Brain pericyte (primary cell): ENCODE measurements at regions not wholly inside any gene's neighbourhood (a gene's known extent, or its start where the extent isn't known, plus 50 kb on each side); places are given as distances from the start of the nearest gene placed in this dataset.
A peak's percentile ranks its signal among the peaks of the same experiment; 100 is the strongest.
"Not testable (repeated sequence)": the region's sequence is repeated elsewhere in the genome, so short reads cannot be mapped to it uniquely, and the experiment has no call there.

Experiments used
- DNase-seq: peaks from one replicate; pipeline ENCODE4 v3.0.0-alpha.2; 2012; ENCODE audit warnings: low read depth, low spot score

- no peak for DNase-seq
Observed at GRCh38 chr13:99075268-99076191, 97.7 kb upstream of the DOCK9 start.

- no peak for DNase-seq
Observed at GRCh38 chr13:99078017-99078771, 100.3 kb upstream of the DOCK9 start.

DNA sequence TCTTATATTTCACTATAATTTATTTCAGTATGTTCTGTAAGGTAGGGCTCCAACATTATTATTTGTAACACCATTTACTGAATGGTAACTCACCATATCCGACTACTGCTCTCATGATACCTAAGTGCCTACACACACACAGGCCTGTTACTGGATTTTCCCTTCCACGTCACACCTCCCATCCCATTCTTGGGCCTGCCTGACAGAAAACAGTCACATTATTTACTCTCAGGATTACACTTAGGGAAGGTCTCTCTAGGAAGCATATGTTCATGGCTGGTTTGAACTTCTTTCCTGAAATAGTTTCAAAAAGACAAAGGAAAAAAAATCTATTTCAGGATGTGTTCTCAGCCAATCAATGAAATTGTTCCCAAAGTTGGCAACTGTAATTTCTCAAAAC, 102.3 kb upstream of the DOCK9 start:
- no peak for DNase-seq

DNA sequence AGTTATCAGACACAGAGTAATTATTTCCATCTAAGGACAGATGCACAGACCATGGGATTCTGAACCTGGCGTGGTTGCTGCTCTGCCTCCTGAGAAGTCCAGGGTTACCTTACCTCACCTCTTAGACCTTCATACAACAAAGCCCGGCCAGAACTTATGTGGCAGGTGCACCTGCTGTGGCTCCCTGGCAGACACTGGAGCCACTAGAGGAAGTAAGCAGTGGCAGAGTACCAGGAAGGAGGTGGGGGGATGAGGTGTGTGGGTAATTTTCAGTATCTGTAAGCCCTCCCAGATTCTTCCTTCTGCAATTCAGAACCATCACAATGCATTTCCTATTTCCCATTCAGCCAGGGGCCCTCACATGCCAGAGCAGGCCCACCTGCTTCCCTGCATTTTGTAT, 106.1 kb upstream of the DOCK9 start:
- DNase-seq, result no peak

DNA sequence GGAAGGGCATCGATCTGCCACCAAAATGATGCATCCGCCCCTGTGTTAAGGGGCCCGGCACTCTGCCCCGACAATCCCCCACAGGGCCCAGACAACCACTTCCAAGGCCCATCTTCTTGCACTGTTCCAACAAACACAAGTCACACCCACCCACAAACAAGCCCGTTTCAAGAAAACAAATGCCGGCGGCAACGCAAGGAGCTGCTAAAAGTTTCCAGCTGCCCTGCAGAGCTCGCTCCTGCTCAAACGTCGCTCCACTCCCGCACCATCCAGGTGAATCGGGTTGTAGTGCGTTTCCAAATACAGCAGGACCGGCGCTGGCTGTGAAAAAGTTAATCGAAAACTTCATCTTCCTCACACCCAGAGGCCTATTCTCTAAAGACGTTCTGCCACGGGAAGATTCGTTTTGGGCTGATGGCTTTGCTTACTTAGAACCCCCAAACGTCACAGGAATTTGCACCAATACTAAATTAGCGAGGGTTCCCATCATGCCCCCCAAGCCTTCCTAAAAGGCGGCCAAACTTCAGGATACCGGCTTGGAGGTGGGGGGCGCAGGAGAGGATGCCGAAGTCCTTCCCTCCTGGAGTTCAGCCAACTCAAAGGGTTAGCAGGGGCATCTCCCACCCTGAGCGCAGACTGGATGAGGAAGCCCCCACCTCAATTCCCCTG, 107.4 kb upstream of the DOCK9 start:
- no peak for DNase-seq

GRCh38 chr13:99085808-99086266, 108.0 kb upstream of the DOCK9 start:
- no peak for DNase-seq

DNA sequence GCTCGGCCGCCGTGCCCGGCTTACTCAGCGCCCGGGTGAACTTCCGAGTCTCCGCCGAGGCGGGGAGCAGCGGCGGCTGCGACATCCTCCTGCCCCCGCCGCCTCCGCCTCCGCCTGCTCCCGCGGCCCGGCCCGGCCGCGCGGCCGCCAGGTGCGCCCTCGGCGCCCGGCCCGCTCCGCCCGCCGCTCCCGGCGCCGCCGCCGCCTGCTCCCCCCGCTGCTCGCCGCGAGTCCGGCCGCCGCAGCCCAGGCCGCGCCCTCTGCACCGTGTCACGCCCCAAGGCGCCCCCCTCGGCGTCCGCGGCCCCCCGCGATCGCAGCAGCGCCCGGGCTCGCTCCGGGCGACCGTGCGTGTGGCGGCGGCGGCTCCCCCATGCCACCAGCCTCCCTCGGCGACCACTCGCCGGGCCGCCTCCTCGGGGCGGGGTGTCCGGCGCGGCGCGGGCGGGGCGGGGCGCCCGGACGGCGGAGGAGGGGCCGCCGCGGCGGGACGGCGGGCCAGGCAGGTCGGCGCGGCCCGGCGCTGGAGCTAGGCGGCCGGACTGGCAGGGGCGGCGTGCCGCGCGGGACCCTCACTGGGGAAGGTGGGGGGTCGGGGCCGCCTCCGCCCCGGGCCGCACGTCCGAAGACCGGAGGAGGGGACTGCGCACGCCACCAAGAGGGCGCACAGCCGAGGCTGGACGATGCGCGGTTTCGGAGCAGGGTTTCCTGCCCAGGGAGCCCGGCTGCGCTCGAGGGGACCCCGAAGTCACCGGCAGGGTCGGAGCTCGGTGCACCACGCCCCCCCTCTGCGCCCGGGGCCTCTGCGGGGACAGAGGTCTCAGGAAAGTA, 108.6 kb upstream of the DOCK9 start:
- DNase-seq, result no peak

GRCh38 chr13:99087098-99087953, 109.5 kb upstream of the DOCK9 start:
- peak; percentile 44 for DNase-seq

DNA sequence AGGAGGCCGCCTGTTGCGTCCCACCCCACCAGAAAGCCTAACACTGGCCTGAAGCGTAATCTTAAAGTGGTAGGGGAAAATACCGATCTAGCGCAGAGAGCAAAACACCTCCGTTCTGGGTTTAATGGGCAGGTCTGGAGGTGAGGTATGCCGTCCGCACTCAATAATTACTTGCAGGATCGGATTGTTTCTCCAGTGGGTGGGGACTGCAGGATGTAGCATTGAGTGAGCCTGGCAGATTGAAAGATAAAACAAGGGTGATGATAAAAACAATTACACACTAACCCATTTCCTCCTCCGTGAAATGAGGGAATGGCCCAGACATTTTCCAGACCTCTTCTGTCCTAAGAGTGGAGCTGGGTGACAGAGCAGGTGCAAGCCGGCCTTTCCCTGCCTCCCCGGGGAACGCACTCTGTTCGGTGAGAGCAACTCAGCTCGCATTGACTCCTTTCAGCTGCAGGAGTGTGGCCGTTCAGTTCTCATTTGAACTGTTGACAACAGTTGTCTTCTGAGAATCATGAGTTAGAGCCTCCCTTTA, 110.2 kb upstream of the DOCK9 start:
- no peak for DNase-seq

GRCh38 chr13:99093997-99094396, 106.7 kb upstream of the UBAC2 start:
- DNase-seq, result no peak

DNA sequence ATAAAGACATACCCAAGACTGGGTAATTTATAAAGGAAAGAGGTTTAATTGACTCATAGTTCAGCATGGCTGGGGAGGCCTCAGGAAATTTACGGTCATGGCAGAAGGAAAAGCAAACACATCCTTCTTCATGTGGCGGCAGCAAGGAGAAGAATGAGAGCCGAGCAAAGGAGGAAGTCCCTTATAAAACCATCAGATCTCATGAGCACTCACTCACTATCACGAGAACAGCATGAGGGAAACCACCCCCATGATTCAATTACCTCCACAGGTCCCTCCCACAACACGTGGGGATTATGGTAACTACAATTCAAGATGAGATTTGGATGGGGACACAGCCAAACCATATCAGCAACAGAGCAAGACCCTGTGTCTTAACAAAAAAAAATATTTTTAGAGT, 98.8 kb upstream of the UBAC2 start:
- DNase-seq, result not testable (repeated sequence)

GRCh38 chr13:99103536-99103935, 97.1 kb upstream of the UBAC2 start:
- DNase-seq, result no peak

- no peak for DNase-seq
Observed at GRCh38 chr13:99104396-99104795, 96.3 kb upstream of the UBAC2 start.

DNA sequence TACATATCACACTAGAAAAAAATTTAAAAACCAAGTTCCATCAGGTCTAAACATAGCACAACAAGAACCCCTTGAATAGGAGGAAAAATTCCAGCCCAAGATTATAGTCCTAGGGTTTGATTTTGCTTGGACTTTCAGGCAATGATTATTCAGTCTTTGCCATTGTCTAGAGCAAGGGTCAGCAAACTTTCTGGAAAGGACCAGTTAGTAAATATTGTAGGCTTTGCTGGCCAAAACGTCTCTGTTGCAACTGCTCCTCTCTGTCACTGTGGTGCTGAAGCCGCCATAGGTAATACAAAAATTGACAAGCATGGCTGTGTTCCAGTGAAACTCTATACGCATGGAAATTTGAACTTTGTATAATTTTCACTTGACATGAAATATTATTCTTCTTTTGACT, 95.5 kb upstream of the UBAC2 start:
- DNase-seq, result no peak

- DNase-seq, result no peak
Observed at GRCh38 chr13:99113351-99113750, 87.3 kb upstream of the UBAC2 start.

- no peak for DNase-seq
Observed at GRCh38 chr13:99118179-99118578, 82.5 kb upstream of the UBAC2 start.

GRCh38 chr13:99119656-99120055, 81.0 kb upstream of the UBAC2 start:
- no peak for DNase-seq

DNA sequence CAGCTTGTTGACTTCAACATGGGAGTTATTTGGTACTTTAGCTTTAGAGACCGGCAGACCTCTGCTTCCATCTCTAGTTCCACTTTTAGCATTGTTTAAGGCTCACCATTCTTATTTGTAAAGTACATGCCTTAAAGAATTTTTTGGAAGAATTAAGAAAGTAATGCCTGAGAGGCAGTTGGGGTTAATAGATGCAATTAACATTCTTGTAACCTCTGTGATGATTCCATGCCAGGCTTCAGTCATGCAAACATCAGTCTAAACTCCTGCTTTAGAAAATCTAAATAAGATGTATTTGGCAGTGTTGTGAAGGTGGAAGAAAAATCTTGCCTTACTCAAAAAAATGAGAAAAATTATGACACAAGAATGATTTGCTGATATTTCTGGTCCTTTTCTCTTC, 79.9 kb upstream of the UBAC2 start:
- no peak for DNase-seq

- DNase-seq, result no peak
Observed at GRCh38 chr13:99122171-99122570, 78.5 kb upstream of the UBAC2 start.
